ENCODE measurements at regions not wholly inside any gene's neighbourhood (a gene's known extent, or its start where the extent isn't known, plus 50 kb on each side); places are given as distances from the start of the nearest gene placed in this dataset.

DNA sequence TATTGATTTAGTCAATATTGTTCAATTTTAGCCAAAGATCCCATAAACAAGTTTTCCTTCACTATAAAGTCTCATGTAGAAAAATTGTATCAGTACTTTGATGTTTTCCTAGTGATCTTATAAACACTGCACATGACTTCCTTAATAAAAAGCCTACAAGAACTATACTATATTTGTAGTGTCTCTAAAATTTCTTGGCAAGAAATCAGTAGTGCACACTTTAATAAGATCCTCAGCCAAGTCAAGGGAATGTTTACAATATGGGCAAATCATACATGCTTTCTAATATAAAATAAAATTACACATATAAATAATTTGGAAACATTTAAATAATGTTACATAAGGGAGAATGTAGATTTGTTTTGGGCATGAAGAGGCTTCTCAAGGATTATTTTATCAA lies 203.0 kb upstream of the CCDC179 start:
- H3K4me3 Mint-ChIP-seq (ENCODE audit: low read depth) = no peak overlapping the region

GRCh38 chr11:23078289-23078971 lies 218.2 kb upstream of the CCDC179 start:
- DNase-seq (ENCODE audit: low spot score, unreplicated experiment) = no peak
- Mint-ChIP-seq H3K4me1 (ENCODE audit: low read depth) (peaks cover 6% of the 10 kb centered on the region), H3K9me3 (ENCODE audit: low read depth) (no peaks in the 10 kb centered on the region), H3K27me3 (no peaks in the 10 kb centered on the region), H3K36me3 (ENCODE audit: insufficient read depth) (no peaks in the 10 kb centered on the region), H3K4me3 (ENCODE audit: low read depth) (no peak overlapping the region), H3K27ac (no peak overlapping the region)
- TF ChIP-seq CTCF (IDR thresholded peaks at IDR 0.05; ENCODE audit: unreplicated experiment) = no peak

More for the DNA sequence above, 203.0 kb upstream of the CCDC179 start:
- no peaks in the 10 kb centered on the region for H3K4me1 Mint-ChIP-seq (ENCODE audit: low read depth)
- no peaks in the 10 kb centered on the region for H3K36me3 Mint-ChIP-seq (ENCODE audit: insufficient read depth)
- TF ChIP-seq CTCF (IDR thresholded peaks at IDR 0.05; ENCODE audit: unreplicated experiment) = no peak
- H3K9me3 Mint-ChIP-seq (ENCODE audit: low read depth) = no peaks in the 10 kb centered on the region
- no peak for DNase-seq (ENCODE audit: low spot score, unreplicated experiment)
- H3K27me3 Mint-ChIP-seq = no peaks in the 10 kb centered on the region
- H3K27ac Mint-ChIP-seq = no peak overlapping the region

DNA sequence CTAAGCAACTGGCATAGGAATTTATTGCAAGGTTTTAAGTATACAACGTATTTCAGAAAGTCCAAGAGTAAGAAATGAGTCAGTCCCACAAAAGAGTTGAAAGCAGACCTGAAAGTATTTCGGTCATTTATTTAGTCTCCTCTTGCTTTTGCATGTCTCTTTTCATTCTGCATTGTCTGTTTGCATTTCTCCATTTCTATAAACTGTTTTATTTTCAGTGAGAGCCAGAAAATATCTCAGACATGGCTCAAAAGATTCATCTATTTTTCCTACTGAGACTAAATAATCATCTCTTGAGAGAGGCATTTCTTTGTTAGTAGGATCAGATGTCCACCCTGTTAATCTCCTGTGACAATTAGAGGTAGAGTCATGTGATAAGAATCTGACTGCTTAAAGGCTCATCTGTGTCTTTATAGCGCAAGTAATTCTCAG lies 219.1 kb upstream of the CCDC179 start:
- no peak overlapping the region for H3K4me3 Mint-ChIP-seq (ENCODE audit: low read depth)
- H3K9me3 Mint-ChIP-seq (ENCODE audit: low read depth) = no peaks in the 10 kb centered on the region
- TF ChIP-seq CTCF (IDR thresholded peaks at IDR 0.05; ENCODE audit: unreplicated experiment) = no peak
- no peak for DNase-seq (ENCODE audit: low spot score, unreplicated experiment)
- no peak overlapping the region for H3K27ac Mint-ChIP-seq
- H3K36me3 Mint-ChIP-seq (ENCODE audit: insufficient read depth) = no peaks in the 10 kb centered on the region
- peaks cover 6% of the 10 kb centered on the region for H3K4me1 Mint-ChIP-seq (ENCODE audit: low read depth)
- no peaks in the 10 kb centered on the region for H3K27me3 Mint-ChIP-seq

DNA sequence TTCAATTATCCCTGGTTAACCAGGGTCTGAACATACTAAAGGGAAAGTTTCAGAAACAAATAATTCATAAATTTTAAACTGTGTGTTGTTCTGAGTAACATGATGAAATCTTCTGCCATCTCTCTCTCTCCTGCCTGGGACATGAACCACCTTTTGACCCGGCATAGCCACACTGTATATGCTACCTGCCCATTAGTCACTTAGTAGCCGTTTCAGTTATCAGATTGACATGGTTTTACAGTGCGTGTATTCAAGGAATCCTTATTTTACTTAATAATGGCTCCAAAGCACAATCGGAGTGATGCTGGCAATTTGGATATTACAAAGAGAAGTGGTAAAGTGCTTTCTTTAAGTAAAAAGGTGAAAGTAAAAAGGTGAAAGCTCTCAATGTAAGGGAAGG lies 227.1 kb upstream of the CCDC179 start:
- H3K9me3 Mint-ChIP-seq (ENCODE audit: low read depth) = peaks cover 3% of the 10 kb centered on the region
- DNase-seq (ENCODE audit: low spot score, unreplicated experiment) = no peak
- H3K36me3 Mint-ChIP-seq (ENCODE audit: insufficient read depth) = no peaks in the 10 kb centered on the region
- no peak overlapping the region for H3K4me3 Mint-ChIP-seq (ENCODE audit: low read depth)
- H3K27me3 Mint-ChIP-seq = no peaks in the 10 kb centered on the region
- H3K4me1 Mint-ChIP-seq (ENCODE audit: low read depth) = no peaks in the 10 kb centered on the region
- TF ChIP-seq CTCF (IDR thresholded peaks at IDR 0.05; ENCODE audit: unreplicated experiment) = no peak
- peak overlapping the region; percentile 5 for H3K27ac Mint-ChIP-seq

GRCh38 chr11:23090659-23091058 lies 230.4 kb upstream of the CCDC179 start:
- Mint-ChIP-seq H3K9me3 (ENCODE audit: low read depth) (peaks cover 3% of the 10 kb centered on the region), H3K4me3 (ENCODE audit: low read depth) (no peak overlapping the region), H3K27ac (no peak overlapping the region), H3K36me3 (ENCODE audit: insufficient read depth) (no peaks in the 10 kb centered on the region), H3K4me1 (ENCODE audit: low read depth) (no peaks in the 10 kb centered on the region), H3K27me3 (no peaks in the 10 kb centered on the region)
- DNase-seq (ENCODE audit: low spot score, unreplicated experiment) = no peak
- TF ChIP-seq CTCF (IDR thresholded peaks at IDR 0.05; ENCODE audit: unreplicated experiment) = no peak

Data from progenitor cell of endocrine pancreas (in vitro differentiated cells).